Neural cell (in vitro differentiated cells): ENCODE measurements at regions not wholly inside any gene's neighbourhood (a gene's known extent, or its start where the extent isn't known, plus 50 kb on each side); places are given as distances from the start of the nearest gene placed in this dataset.

Source experiments
- EP300 ChIP-seq: fragments of 450-650 bp; conservative IDR thresholded peaks from 2 replicates; pipeline ENCODE4 v1.6.1; 2014; ENCODE audit warnings: antibody characterized with exemption, mild to moderate bottlenecking, moderate library complexity; ENCODE audit not compliant: poor library complexity, severe bottlenecking
- EZH2 ChIP-seq: fragments of 200-600, 300-800 bp; shearing (Covaris generic), sonication (generic); IDR thresholded peaks from 2 replicates; pipeline ENCODE4 v1.6.1; 2014; ENCODE audit warnings: antibody characterized with exemption, low read length, borderline replicate concordance, mild to moderate bottlenecking; ENCODE audit not compliant: insufficient read depth, poor library complexity, severe bottlenecking

DNA sequence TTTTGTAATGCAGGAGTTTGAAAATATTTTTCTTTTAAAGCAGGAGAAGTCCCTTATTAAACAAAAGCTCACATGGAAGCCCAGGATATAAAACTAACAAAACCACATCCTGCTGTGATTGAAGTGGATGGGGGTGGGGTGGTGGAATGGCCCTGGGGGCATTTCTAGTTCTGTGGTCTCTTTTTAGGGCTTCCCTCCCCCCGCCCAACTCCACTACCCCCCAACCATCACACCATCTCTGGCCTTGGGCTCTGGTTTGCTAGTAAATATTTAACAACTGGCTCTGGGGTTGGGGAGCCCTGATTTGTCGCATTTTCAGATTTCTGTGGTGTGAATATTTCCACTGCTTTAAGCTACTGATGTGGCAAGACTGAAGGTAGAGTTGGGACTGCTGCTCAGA, 279.6 kb upstream of the PLET1 start:
- TF ChIP-seq EP300: no peak
- TF ChIP-seq EZH2: no peak
